ENCODE measurements at regions not wholly inside any gene's neighbourhood (a gene's known extent, or its start where the extent isn't known, plus 50 kb on each side); places are given as distances from the start of the nearest gene placed in this dataset.
"Not testable (repeated sequence)": the region's sequence is repeated elsewhere in the genome, so short reads cannot be mapped to it uniquely, and the experiment has no call there.

- DNase-seq (ENCODE audit: low read depth): not testable (repeated sequence)
Measured at GRCh38 chr1:121003230-121003629, 113.7 kb downstream of the PPIAL4A start.

DNA sequence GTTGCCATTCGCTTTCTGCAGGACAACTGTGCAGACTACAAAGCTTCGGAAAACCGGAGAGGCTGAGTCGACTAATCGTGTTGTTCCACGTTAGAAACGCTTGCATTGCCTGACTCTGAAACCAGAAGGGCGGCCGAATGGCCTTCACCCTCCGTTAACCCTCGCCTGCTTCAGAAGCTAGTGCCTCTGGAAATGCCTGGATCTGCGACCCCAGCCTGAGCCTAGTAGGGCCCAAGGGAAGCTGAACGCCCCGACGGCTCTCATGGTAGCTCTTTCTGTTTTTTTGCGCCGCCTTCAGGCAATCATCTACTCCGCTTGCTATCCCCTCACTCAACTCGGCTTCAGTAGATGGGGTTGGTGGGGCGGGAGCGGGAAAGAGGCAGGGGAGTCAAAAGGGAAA is 117.3 kb downstream of the PPIAL4A start:
- not testable (repeated sequence) for DNase-seq (ENCODE audit: low read depth)

DNA sequence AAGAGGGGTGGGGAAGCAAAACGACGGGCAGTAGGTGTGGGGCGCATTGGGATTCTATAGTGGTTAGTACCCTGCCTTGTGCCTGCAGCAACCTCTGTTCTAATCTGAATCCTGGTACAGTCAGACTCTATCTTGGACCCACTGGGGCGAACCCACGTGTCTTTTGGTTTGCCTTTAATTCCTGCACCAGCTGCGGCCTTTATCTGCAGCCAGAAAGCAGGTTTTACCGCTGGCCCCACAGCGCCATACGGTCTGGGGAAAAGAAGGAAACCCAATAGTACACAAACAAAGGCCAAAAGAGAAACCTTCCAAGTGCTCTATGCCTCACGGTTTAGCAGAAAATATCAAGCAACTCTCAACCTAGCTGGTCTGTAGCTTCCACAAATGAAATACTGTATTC is 118.2 kb downstream of the PPIAL4A start:
- not testable (repeated sequence) for DNase-seq (ENCODE audit: low read depth)

DNA sequence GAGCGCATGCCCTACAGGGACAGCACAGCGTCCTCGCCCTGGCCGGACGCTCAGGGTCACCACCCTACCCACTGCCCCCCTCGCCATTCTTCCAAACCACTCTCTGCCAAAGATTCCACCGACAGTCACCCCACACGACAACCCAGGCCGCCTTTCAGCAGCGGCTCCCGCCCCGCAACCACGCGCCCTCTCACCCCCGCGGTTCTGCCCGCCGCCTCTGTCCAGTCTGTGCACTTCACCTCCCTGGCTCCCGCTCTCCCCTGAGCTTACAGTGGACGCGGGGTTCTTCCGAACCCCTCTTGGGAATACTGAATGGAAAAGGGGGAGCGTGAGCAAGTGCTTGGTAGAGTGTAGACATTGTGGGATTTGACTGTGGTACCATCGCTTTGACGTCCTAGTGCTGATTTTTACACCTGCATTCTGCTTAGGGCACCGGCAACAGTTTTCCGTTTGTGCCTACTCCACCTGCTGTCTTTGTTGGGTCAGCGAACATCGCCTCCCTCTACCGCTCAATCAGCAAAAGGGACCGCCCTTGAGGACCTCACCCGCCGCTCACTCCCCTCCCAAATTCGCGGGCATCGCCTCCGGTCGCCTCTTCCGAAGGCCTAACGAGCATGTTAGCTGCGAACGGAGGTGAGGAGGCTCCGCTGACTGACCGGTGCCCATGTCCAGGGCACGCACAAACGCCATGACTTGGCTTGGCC is 119.1 kb downstream of the PPIAL4A start:
- not testable (repeated sequence) for DNase-seq (ENCODE audit: low read depth)

DNA sequence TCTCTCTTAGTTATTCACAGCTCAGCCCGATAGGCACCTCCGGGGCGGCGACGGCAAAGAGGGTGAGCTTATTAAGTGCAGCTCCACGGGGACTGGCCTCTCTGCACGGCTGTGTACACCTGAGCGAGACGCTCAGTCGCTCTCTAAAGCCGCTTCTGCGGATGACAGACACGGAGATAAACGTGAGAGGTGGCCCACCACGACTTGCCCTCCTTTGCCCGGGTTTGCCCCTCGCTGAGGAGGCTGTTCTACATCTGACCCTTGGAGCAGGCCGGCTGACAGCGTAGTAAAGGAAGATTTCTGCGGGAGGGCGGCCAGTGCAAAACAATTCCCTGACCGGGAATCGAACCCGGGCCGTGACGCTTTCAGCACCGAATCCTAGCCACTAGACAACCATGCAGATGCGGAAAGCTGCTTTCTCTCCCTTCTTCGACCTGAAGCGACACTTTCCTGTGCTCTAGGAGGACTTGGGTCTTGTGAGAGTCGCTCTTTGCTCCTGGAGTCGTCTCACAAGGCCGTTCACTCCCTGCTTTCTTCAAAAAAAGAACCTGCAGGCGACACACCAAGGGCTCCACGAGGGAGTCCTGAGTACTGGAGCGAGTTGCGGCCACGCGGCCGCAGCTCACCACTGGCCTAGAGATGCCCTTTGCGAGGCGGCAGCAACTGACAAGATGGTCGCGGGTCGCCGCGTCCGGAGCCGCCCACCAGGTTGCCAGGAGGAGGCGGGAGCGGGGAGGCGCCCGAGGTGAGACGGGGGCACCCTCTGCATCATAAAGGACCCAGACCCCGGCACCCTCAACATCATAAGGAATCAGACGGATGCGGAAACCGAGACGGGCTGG is 119.9 kb downstream of the PPIAL4A start:
- peak; percentile 11 for DNase-seq (ENCODE audit: low read depth)

DNA sequence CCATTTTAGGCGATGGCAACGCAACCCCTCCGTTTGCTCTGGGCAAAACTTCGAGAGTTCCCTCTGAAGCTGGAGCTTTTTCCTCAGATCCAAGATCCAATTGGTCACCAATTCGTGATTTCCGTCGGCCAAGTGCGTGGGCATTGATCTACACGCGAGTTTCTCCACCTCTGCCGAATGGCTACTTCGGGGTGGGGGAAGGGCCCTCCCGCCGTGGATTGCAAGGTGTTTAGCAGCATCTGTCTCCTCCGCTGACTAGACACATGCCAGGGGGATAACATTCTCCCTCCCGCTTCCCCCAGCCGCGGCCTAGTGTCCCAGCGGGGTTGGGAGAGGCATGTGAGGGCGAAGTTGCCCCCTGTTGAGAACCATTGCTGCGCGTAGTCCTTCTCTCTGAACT is 120.6 kb downstream of the PPIAL4A start:
- DNase-seq (ENCODE audit: low read depth): not testable (repeated sequence)

- not testable (repeated sequence) for DNase-seq (ENCODE audit: low read depth)
Measured at GRCh38 chr1:121013181-121013580, 123.6 kb downstream of the PPIAL4A start.

- DNase-seq (ENCODE audit: low read depth): not testable (repeated sequence)
Measured at GRCh38 chr1:121016182-121017028, 126.8 kb downstream of the PPIAL4A start.

GRCh38 chr1:121019715-121020349 is 130.3 kb downstream of the PPIAL4A start:
- not testable (repeated sequence) for DNase-seq (ENCODE audit: low read depth)

DNA sequence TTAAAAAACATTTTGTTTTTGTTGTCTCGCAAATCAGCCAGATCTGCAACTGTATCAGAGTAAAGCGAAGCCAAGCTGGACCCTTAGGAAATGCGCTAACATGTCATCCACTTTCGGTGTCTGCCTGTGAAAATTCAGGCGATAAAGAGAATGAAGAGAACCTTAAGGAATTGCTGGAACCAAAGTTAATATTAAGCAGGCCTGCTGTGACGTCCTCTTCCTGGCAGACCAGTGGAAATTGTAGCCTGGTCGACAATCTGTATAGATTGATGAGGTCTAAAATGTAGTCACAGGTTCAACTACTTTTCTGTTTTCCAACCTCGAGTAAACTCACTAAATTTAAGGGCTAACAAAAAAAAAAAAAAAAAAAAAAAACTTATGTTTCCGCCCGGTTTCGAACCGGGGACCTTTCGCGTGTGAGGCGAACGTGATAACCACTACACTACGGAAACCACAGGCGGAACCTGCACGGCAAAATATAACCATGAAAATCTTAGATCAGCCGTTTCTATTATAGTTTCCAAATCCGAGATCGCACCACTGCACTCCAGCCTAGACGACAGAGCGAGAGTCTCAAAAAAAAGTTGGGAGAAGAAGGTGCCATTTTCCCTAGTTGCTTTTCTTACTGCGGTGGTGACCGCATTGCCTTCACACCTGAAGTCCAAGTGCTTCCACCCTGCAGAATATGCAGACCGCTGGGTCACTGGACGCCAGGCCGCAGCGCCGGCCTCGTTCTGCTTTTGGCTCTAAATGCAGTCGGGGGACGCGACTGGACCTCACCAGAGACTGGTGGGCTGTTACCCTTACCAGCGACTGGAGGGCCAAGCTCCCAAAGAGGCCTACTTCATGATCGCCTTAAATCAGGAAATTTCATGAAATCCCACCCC is 131.0 kb downstream of the PPIAL4A start:
- DNase-seq (ENCODE audit: low read depth): not testable (repeated sequence)

DNA sequence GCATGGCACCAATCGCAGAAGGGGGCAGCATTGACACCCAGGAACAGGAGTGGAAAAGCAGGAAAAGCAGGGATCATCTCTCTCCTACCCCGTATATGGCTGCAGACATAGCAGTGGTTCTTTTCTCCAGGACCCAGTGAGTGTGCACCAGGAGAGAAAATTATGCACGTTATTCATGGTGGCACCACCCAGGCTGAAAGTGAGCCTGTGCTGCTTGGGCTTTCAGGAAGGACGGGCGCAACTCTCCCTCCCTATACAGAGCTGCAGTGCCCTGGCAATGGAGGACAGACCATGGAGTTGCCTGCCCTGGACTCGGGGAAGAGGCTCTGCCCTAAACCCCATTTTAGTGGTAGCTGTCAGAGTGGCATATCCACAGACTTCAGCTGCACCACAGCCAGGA is 132.1 kb downstream of the PPIAL4A start:
- DNase-seq (ENCODE audit: low read depth): not testable (repeated sequence)

GRCh38 chr1:121032878-121033494 is 143.4 kb downstream of the PPIAL4A start:
- not testable (repeated sequence) for DNase-seq (ENCODE audit: low read depth)

GRCh38 chr1:121036792-121037191 is 147.2 kb downstream of the PPIAL4A start:
- DNase-seq (ENCODE audit: low read depth): not testable (repeated sequence)

DNA sequence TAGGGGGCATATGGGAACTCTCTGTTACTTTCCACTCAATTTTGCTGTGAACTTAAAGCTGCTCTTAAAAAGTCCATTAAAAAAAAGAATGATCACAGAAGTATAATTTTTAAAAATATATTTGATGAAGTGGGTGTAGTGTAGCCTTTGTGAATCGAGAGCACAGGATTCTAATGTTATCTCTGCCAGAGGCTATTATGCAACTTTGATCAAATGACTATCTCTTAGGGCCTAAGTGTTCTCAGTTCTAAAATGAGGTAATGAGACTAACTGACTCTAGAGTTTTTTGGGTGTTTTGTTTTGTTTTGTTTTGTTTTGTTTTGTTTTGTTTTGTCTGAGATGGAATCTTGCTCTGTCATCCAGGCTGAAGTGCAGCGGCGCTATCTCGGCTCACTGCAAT is 143.2 kb downstream of the FAM72B start:
- not testable (repeated sequence) for DNase-seq (ENCODE audit: low read depth)

DNA sequence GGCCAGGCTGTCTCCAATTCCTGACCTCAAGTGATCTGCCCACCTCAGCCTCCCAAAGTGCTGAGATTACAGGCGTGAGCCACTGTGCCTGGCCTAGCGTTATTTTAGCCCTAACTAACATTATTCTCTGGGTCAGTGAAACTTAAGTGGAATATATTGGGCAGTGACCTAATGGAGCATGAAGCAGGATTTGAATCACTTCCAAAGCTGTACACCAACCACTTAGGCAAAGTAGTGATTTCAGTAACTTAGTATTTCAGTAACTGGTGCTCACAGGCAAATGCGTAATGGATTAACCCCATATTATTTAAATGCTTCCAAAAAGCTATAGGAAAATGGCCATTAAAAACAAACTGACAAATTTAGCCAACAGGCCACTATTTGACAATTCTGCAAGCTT is 142.6 kb downstream of the FAM72B start:
- not testable (repeated sequence) for DNase-seq (ENCODE audit: low read depth)

- DNase-seq (ENCODE audit: low read depth): not testable (repeated sequence)
Measured at GRCh38 chr1:121042882-121043281, 141.3 kb downstream of the FAM72B start.

GRCh38 chr1:121048293-121048752 is 135.8 kb downstream of the FAM72B start:
- DNase-seq (ENCODE audit: low read depth): not testable (repeated sequence)

DNA sequence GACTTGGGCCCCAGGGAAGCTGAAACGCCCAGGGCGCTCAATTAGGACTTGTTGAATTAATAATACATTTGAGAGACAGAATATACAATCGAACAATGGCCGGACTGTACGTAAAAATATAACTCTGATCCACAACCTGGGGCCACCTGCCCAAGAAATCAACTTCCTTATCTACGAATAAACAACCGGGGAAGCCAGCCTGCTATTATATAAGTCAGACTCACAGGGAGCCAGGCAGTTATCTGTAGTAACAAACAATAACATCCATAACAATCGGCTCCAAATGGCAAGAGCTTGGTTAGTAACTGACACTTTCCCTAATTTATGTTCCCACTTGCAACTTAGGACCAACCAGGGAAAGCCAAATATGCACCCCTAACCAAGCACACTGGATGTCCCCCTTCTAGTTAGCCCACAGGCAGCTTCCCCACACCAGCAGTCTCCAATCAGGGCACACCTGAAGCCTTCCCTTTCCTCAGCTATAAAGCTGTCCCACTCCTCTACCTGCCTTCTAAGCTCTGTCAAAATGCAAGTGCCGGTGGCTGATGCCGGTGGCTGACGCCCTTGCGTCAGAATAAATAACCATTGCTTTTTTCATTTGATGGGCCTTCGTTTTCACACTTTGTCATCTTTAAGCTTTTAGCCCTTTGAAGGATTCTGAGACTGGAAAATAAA is 135.2 kb downstream of the FAM72B start:
- not testable (repeated sequence) for DNase-seq (ENCODE audit: low read depth)

DNA sequence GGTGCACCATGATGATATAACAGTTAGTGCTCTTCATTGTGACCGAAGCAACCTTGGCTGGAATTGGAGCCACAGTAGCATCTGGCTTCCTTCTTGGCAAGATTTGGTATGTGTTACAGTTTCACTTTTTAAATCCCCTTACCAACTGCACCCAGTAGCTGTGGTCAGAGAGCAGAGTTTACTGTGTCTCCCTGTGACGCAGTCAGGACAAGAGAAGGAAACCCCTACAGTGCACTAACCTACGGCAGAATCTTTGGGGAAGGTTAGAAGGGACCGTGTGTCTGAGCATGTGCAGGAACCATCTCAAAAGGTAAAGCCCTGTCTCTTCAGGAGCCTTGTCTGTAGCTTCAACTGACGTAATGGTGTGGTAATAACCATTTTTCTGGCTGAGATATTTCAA is 134.0 kb downstream of the FAM72B start:
- DNase-seq (ENCODE audit: low read depth): not testable (repeated sequence)

Data from stimulated activated CD8-positive, alpha-beta memory T cell treated with anti-CD3 and anti-CD28 coated beads, Interleukin-7, amount 100 ng/mL, for 24 hours (primary cell).